Mammary epithelial cell (primary cell): ENCODE measurements at regions not wholly inside any gene's neighbourhood (a gene's known extent, or its start where the extent isn't known, plus 50 kb on each side); places are given as distances from the start of the nearest gene placed in this dataset.

ENCODE experiments used
- EZH2 ChIP-seq: IDR thresholded peaks from 2 replicates; pipeline ENCODE4 v1.6.1; 2012; ENCODE audit warnings: low read length, inconsistent platforms, borderline replicate concordance
- TF ChIP-seq, protein P1 (sequence below), 2 donors: IDR thresholded peaks in 1 of 2; conservative IDR thresholded peaks in 1 of 2; 2 replicates each; pipeline ENCODE4 v1.5.1; 2011 to 2012; ENCODE audit warnings: inconsistent platforms in 2 of 2, low read length in 2 of 2, mild to moderate bottlenecking in 2 of 2, control low read depth in 1 of 2, low read depth in 1 of 2; ENCODE audit not compliant: insufficient read depth in 1 of 2; ENCODE audit errors: extremely low read depth in 1 of 2

- TF ChIP-seq, protein P1, sequence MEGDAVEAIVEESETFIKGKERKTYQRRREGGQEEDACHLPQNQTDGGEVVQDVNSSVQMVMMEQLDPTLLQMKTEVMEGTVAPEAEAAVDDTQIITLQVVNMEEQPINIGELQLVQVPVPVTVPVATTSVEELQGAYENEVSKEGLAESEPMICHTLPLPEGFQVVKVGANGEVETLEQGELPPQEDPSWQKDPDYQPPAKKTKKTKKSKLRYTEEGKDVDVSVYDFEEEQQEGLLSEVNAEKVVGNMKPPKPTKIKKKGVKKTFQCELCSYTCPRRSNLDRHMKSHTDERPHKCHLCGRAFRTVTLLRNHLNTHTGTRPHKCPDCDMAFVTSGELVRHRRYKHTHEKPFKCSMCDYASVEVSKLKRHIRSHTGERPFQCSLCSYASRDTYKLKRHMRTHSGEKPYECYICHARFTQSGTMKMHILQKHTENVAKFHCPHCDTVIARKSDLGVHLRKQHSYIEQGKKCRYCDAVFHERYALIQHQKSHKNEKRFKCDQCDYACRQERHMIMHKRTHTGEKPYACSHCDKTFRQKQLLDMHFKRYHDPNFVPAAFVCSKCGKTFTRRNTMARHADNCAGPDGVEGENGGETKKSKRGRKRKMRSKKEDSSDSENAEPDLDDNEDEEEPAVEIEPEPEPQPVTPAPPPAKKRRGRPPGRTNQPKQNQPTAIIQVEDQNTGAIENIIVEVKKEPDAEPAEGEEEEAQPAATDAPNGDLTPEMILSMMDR (conservative IDR thresholded peaks at IDR 0.05 in 1 of 2, IDR thresholded peaks at IDR 0.05 in 1 of 2; ENCODE audit: extremely low read depth in 1 of 2, insufficient read depth in 1 of 2, low read depth in 1 of 2, low read length in 2 of 2), result no peak
- no peak for TF ChIP-seq EZH2
These were observed 142.5 kb upstream of the PRR23C start for GRCh38 chr3:139187154-139187553.
